ENCODE measurements at regions not wholly inside any gene's neighbourhood (a gene's known extent, or its start where the extent isn't known, plus 50 kb on each side); places are given as distances from the start of the nearest gene placed in this dataset.

- H3K36me3 Mint-ChIP-seq (ENCODE audit: low read depth), result peaks cover 4% of the 10 kb centered on the region
- peaks cover 26% of the 10 kb centered on the region for H3K4me1 Mint-ChIP-seq (ENCODE audit: low read depth)
- DNase-seq (no peak), ATAC-seq (no peak)
- no peak overlapping the region for H3K27ac Mint-ChIP-seq
- no peak overlapping the region for H3K4me3 Mint-ChIP-seq
- no peak for TF ChIP-seq CTCF (IDR thresholded peaks at IDR 0.05)
- POLR2A ChIA-PET, result interaction anchor here (0.9 kb wide), 1 partner anchor 10 kb away, joined by 4 read pairs; no protein-coding TSS in a partner anchor
- no peaks in the 10 kb centered on the region for H3K9me3 Mint-ChIP-seq
- CTCF ChIA-PET, result no interaction called here
- intact Hi-C loops (cut with micrococcal nuclease), result loop anchor here (5.0 kb wide), 1 partner anchor 34 kb away; no protein-coding TSS in a partner anchor
- peaks cover 2% of the 10 kb centered on the region for H3K27me3 Mint-ChIP-seq
Measured at GRCh38 chr6:167058261-167058660, 59.1 kb downstream of the CEP43 start.

Data from activated CD8-positive, alpha-beta T cell treated with anti-CD3 and anti-CD28 coated beads for 36 hours (primary cell).